Stomach (tissue), 4 donors: ENCODE measurements at regions not wholly inside any gene's neighbourhood (a gene's known extent, or its start where the extent isn't known, plus 50 kb on each side); places are given as distances from the start of the nearest gene placed in this dataset.

Source experiments
- EP300 ChIP-seq: sonication (generic); formaldehyde crosslinking; IDR thresholded peaks from one replicate; pipeline ENCODE4 v1.6.1; 2017; ENCODE audit warnings: antibody characterized with exemption
- POLR2A ChIP-seq, 4 donors: fragments of 450-650 bp; IDR thresholded peaks; one replicate each; pipeline ENCODE4 v1.6.1; 2016; ENCODE audit warnings: antibody characterized with exemption in 4 of 4, control low read depth in 2 of 4, mild to moderate bottlenecking in 1 of 4, moderate library complexity in 1 of 4
- POLR2AphosphoS5 ChIP-seq, 3 donors: sonication (generic); formaldehyde crosslinking; IDR thresholded peaks; one replicate each; pipeline ENCODE4 v1.6.1; 2016; ENCODE audit warnings: antibody characterized with exemption in 3 of 3
- TF ChIP-seq, protein P1 (sequence below), 7 experiments: fragments of 450-650 bp in 4 of 7; fragments of 200-600 bp in 3 of 7; sonication (generic) in 3 of 7; IDR thresholded peaks; one replicate each; pipeline ENCODE4 v1.5.1; 2016 to 2019; ENCODE audit warnings: antibody characterized with exemption in 7 of 7, control low read depth in 2 of 7, mild to moderate bottlenecking in 1 of 7

DNA sequence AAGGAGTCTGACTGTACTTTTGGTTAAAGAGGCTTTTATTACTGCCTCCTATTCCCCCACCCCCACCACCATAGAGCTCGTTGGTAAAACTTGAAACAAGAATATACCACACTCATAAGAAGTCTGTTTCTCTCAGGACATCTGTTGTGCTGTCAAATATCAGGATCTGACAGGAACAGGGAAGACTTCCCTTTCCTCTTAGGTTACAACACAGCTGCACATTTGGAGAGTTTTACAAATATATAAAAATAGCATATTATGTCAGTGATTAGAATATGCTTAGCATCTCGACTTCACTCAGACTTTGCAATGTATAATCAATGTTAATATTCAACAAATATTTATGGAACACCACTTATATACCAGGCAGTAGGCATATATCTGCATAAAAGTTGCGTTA lies 439.6 kb upstream of the REG3G start:
- TF ChIP-seq, protein P1, sequence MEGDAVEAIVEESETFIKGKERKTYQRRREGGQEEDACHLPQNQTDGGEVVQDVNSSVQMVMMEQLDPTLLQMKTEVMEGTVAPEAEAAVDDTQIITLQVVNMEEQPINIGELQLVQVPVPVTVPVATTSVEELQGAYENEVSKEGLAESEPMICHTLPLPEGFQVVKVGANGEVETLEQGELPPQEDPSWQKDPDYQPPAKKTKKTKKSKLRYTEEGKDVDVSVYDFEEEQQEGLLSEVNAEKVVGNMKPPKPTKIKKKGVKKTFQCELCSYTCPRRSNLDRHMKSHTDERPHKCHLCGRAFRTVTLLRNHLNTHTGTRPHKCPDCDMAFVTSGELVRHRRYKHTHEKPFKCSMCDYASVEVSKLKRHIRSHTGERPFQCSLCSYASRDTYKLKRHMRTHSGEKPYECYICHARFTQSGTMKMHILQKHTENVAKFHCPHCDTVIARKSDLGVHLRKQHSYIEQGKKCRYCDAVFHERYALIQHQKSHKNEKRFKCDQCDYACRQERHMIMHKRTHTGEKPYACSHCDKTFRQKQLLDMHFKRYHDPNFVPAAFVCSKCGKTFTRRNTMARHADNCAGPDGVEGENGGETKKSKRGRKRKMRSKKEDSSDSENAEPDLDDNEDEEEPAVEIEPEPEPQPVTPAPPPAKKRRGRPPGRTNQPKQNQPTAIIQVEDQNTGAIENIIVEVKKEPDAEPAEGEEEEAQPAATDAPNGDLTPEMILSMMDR (IDR thresholded peaks at IDR 0.05): no peak
- TF ChIP-seq POLR2A (IDR thresholded peaks at IDR 0.05) (no peak), POLR2AphosphoS5 (IDR thresholded peaks at IDR 0.05) (no peak), EP300 (no peak)
